B cell (primary cell): ENCODE measurements at regions not wholly inside any gene's neighbourhood (a gene's known extent, or its start where the extent isn't known, plus 50 kb on each side); places are given as distances from the start of the nearest gene placed in this dataset.

Experiments
- ATAC-seq: fragments of 200-7000 bp; cut with Tn5 transposase; one replicate; pipeline ENCODE4 v1.10.0; 2021; ENCODE audit warnings: low read depth, mild to moderate bottlenecking, moderate number of reproducible peaks, moderate library complexity
- CTCF ChIA-PET: fragments of 350-600 bp; sonication (Branson Sonifier 250); formaldehyde crosslinking; loops from one replicate; lab custom pipeline; 2021; ENCODE audit warnings: antibody characterized with exemption, inconsistent platforms; lab: Charles Lee
- POLR2A ChIA-PET: fragments of 350-600 bp; sonication (Branson Sonifier 250); formaldehyde crosslinking; loops from one replicate; lab custom pipeline; 2021; ENCODE audit warnings: antibody characterized with exemption; lab: Charles Lee
- DNase-seq: peaks from one replicate; pipeline ENCODE4 v3.0.0; 2013
- H2AFZ ChIP-seq: 2 replicates; pipeline ENCODE4 v1.6.1; 2012; ENCODE audit warnings: mild to moderate bottlenecking, low read depth, low read length; ENCODE audit not compliant: insufficient read depth, poor library complexity, severe bottlenecking
- H3K27ac ChIP-seq, 2 donors: 1 replicate in 1 of 2; 2 replicates in 1 of 2; pipeline ENCODE4 v1.5.1; 2012 to 2013; ENCODE audit warnings: low read length in 2 of 2, mild to moderate bottlenecking in 2 of 2, moderate library complexity in 1 of 2
- H3K27me3 ChIP-seq, 4 experiments: fragments of 200-600 bp in 1 of 4; sonication (generic) in 1 of 4; replicated peaks in 1 of 4; 1 replicate in 2 of 4; 2 replicates in 2 of 4; pipeline versions ENCODE4 v1.6.1 to v1.7.0; 2013 to 2016; ENCODE audit warnings: low read length in 3 of 4, mild to moderate bottlenecking in 2 of 4, mixed read lengths in 1 of 4, moderate library complexity in 1 of 4; ENCODE audit not compliant: insufficient read depth in 4 of 4, control insufficient read depth in 3 of 4; ENCODE audit errors: control extremely low read depth in 1 of 4
- H3K36me3 ChIP-seq, 2 experiments: replicated peaks in 1 of 2; 1 replicate in 1 of 2; 2 replicates in 1 of 2; pipeline versions ENCODE4 v1.6.1 to v1.7.1; 2013; ENCODE audit warnings: low read length in 1 of 2; ENCODE audit not compliant: insufficient read depth in 2 of 2, control insufficient read depth in 1 of 2; ENCODE audit errors: control extremely low read depth in 1 of 2, extremely low read depth in 1 of 2
- H3K4me1 ChIP-seq, 2 donors: fragments of 200-600 bp in 1 of 2; sonication (generic) in 1 of 2; 1 replicate in 1 of 2; 2 replicates in 1 of 2; pipeline versions ENCODE4 v1.5.1 to v1.6.1; 2013 to 2017; ENCODE audit warnings: low read length in 2 of 2; ENCODE audit not compliant: control insufficient read depth in 2 of 2, insufficient read depth in 2 of 2
- H3K4me2 ChIP-seq: replicated peaks from 2 replicates; pipeline ENCODE3; 2012; ENCODE audit warnings: mild to moderate bottlenecking, low read depth, low read length; ENCODE audit not compliant: poor library complexity, severe bottlenecking
- H3K4me3 ChIP-seq, 5 experiments: fragments of 200-600 bp in 1 of 5; sonication (generic) in 1 of 5; 1 replicate in 3 of 5; 2 replicates in 2 of 5; pipeline versions ENCODE4 v1.5.1 to v1.7.0; 2011 to 2016; ENCODE audit warnings: low read length in 4 of 5, mild to moderate bottlenecking in 4 of 5, low read depth in 2 of 5, control low read depth in 1 of 5, moderate library complexity in 1 of 5; ENCODE audit not compliant: insufficient read depth in 1 of 5; ENCODE audit errors: control extremely low read depth in 1 of 5, extremely low read depth in 1 of 5
- H3K79me2 ChIP-seq: fragments of 200-600 bp; sonication (generic); one replicate; pipeline ENCODE4 v1.6.0; 2016; ENCODE audit warnings: low read length; ENCODE audit not compliant: control insufficient read depth, insufficient read depth
- H3K9ac ChIP-seq: fragments of 200-600 bp; sonication (generic); 2 replicates; pipeline ENCODE4 v1.6.1; 2017; ENCODE audit warnings: mild to moderate bottlenecking, low read length, moderate library complexity
- H3K9me3 ChIP-seq, 3 donors: one replicate each; pipeline versions ENCODE4 v1.6.1 to v1.7.1; 2013; ENCODE audit warnings: low read length in 2 of 3; ENCODE audit not compliant: control insufficient read depth in 2 of 3, insufficient read depth in 1 of 3; ENCODE audit errors: control extremely low read depth in 1 of 3
- H4K20me1 ChIP-seq: 2 replicates; pipeline ENCODE4 v1.6.0; 2012; ENCODE audit warnings: mild to moderate bottlenecking, low read length; ENCODE audit not compliant: insufficient read depth, control insufficient read depth, poor library complexity, severe bottlenecking
- H3K27ac Mint-ChIP-seq: one replicate; pipeline ENCODE4 v1.8.0; 2021; ENCODE audit warnings: mixed read lengths
- H3K27me3 Mint-ChIP-seq: one replicate; pipeline ENCODE4 v1.8.0; 2021; ENCODE audit warnings: mixed read lengths
- H3K4me1 Mint-ChIP-seq: one replicate; pipeline ENCODE4 v1.8.0; 2021; ENCODE audit warnings: mixed read lengths
- H3K4me3 Mint-ChIP-seq: one replicate; pipeline ENCODE4 v1.8.0; 2021; ENCODE audit warnings: mixed read lengths
- H3K9me3 Mint-ChIP-seq: one replicate; pipeline ENCODE4 v1.8.0; 2022; ENCODE audit warnings: mixed read lengths; ENCODE audit not compliant: insufficient read depth
- EZH2 ChIP-seq: IDR thresholded peaks from 2 replicates; pipeline ENCODE4 v1.6.1; 2012; ENCODE audit warnings: borderline replicate concordance, low read depth, mild to moderate bottlenecking, moderate library complexity, low read length; ENCODE audit not compliant: insufficient read depth, poor library complexity, severe bottlenecking
- WGBS: methylation state at CpG from one replicate; pipeline ENCODE4 v1.1.5; 2013; ENCODE audit warnings: missing lambda C conversion rate; ENCODE audit not compliant: insufficient coverage; 5-methylcytosine and 5-hydroxymethylcytosine counted together
- intact Hi-C: fragments of 100-400 bp; cut with micrococcal nuclease; formaldehyde crosslinking; loops from one replicate; pipeline ENCODE4 v1.10.0; 2022
- TF ChIP-seq, protein P1 (sequence below): fragments of 200-600 bp; IDR thresholded peaks from one replicate; pipeline ENCODE4 v1.8.0; 2022; ENCODE audit warnings: antibody characterized with exemption, mild to moderate bottlenecking

DNA sequence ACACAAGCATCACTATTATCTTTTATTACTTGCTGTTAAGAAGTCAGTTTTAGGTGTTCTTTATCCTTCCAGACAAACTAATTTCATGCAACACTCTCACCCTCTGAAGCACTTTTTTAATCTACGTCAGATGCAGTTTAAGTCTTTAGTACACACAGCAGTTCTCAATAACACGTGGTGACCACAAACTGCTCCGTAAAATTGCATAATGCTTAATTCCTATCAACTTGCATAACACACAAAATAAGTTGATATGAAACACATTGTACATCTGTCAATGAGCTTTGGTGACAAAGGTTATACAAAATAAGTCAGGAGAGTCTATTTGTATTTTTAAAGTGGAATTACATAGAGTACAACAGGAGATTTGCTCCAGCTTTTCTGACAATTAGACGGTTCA lies 140.9 kb upstream of the ETS2 start:
- Histone ChIP-seq H3K27ac (no peak overlapping the region), H2AFZ (no peak overlapping the region), H3K9me3 (peaks cover 0 to 5% (median 0%) of the 10 kb centered on the region in 3 donors), H3K4me2 (no peak overlapping the region), H4K20me1 (no peaks in the 10 kb centered on the region), H3K27me3 (peaks cover 0 to 15% (median 6%) of the 10 kb centered on the region in 4 experiments), H3K36me3 (no peaks in the 10 kb centered on the region), H3K4me3 (no peak overlapping the region), H3K4me1 (peaks cover 13 to 16% of the 10 kb centered on the region in 2 donors), H3K79me2 (no peaks in the 10 kb centered on the region), H3K9ac (no peak overlapping the region)
- peaks cover 14% of the 10 kb centered on the region for H3K4me1 Mint-ChIP-seq
- peaks cover 23% of the 10 kb centered on the region for H3K27me3 Mint-ChIP-seq
- POLR2A ChIA-PET: no interaction called here
- ATAC-seq (no peak), DNase-seq (no peak)
- no peak overlapping the region for H3K27ac Mint-ChIP-seq
- WGBS: 100% methylated on average over 1 of the region's 4 CpGs
- H3K9me3 Mint-ChIP-seq: no peaks in the 10 kb centered on the region
- intact Hi-C loops: no loop called here
- TF ChIP-seq EZH2: no peak
- TF ChIP-seq, protein P1, sequence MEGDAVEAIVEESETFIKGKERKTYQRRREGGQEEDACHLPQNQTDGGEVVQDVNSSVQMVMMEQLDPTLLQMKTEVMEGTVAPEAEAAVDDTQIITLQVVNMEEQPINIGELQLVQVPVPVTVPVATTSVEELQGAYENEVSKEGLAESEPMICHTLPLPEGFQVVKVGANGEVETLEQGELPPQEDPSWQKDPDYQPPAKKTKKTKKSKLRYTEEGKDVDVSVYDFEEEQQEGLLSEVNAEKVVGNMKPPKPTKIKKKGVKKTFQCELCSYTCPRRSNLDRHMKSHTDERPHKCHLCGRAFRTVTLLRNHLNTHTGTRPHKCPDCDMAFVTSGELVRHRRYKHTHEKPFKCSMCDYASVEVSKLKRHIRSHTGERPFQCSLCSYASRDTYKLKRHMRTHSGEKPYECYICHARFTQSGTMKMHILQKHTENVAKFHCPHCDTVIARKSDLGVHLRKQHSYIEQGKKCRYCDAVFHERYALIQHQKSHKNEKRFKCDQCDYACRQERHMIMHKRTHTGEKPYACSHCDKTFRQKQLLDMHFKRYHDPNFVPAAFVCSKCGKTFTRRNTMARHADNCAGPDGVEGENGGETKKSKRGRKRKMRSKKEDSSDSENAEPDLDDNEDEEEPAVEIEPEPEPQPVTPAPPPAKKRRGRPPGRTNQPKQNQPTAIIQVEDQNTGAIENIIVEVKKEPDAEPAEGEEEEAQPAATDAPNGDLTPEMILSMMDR: no peak
- H3K4me3 Mint-ChIP-seq: no peak overlapping the region
- CTCF ChIA-PET: no interaction called here

DNA sequence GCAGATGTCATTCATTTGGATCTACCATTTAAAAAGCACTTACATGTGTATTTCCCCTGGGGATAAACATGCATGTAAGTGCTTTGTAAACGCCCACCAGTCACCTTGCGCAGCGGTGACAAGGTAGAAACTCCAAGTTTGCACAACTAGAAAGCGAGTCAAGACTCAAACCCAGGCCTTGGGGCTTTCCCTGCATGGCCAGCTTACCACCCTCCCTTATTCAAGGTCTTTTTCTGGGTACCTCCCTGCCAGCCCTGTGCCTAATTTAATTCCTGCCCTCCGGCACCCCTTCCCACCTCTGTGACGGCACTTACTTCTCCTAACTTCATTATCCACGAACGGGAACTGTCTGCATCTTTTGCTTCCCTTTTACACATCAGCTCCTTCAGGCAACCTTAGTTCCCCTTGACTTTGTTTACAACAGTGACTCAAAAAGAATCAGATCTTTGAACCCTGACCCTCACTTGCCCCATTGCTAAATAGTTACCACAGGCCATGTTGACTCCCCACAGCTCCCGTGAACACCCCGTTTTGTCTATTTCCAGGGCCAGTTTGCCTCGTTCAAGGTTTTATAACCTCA lies 138.3 kb upstream of the ETS2 start:
- TF ChIP-seq, protein P1: no peak
- no peak for TF ChIP-seq EZH2
- Histone ChIP-seq H3K9me3 (no peaks in the 10 kb centered on the region), H3K4me2 (no peak overlapping the region), H3K27ac (no peak overlapping the region), H3K27me3 (peaks cover 0 to 3% (median 0%) of the 10 kb centered on the region in 4 experiments), H3K9ac (no peak overlapping the region), H4K20me1 (no peaks in the 10 kb centered on the region), H3K4me1 (no peaks in the 10 kb centered on the region), H3K36me3 (no peaks in the 10 kb centered on the region), H3K79me2 (no peaks in the 10 kb centered on the region), H3K4me3 (no peak overlapping the region), H2AFZ (no peak overlapping the region)
- H3K9me3 Mint-ChIP-seq: no peaks in the 10 kb centered on the region
- no peak for DNase-seq
- peaks cover 11% of the 10 kb centered on the region for H3K27me3 Mint-ChIP-seq
- H3K4me3 Mint-ChIP-seq: no peak overlapping the region
- CTCF ChIA-PET: no interaction called here
- no peak for ATAC-seq
- POLR2A ChIA-PET: no interaction called here
- H3K27ac Mint-ChIP-seq: no peak overlapping the region
- intact Hi-C loops: no loop called here
- WGBS: 85% methylated on average over 11 of the region's 11 CpGs
- peaks cover 2% of the 10 kb centered on the region for H3K4me1 Mint-ChIP-seq
